ENCODE measurements at regions not wholly inside any gene's neighbourhood (a gene's known extent, or its start where the extent isn't known, plus 50 kb on each side); places are given as distances from the start of the nearest gene placed in this dataset.

DNA sequence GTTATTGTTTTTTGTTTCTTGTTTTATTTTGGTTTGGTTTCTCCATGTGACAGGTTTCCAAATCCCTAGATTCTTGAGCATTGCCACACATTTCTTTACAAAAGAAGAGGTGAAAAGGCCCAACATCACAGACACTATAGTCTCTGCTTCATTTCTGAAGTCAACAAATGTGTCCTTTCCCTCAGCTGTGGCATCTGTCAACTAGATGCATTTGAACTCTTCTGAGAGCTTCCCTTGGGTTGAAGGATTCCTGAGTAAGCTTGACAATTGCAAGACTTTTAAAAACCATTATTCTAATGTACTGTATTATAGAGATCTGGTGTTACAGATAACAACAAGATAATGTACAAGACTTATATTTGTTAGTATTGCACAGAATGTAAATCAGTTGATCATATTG lies 703.3 kb upstream of the PKDCC start:
- TF ChIP-seq SIN3A (IDR thresholded peaks at IDR 0.05; ENCODE audit: borderline replicate concordance, insufficient read depth, low read length) (no peak), REST (IDR thresholded peaks at IDR 0.05; ENCODE audit: insufficient read depth in 1 of 2, low read depth in 2 of 2, low read length in 2 of 2) (no peak), TAF1 (IDR thresholded peaks at IDR 0.05; ENCODE audit: borderline replicate concordance, insufficient read depth, low read length) (no peak), POLR2AphosphoS5 (IDR thresholded peaks at IDR 0.05; ENCODE audit: low read depth, low read length) (no peak)
